Common myeloid progenitor, CD34-positive (primary cell): ENCODE measurements at regions not wholly inside any gene's neighbourhood (a gene's known extent, or its start where the extent isn't known, plus 50 kb on each side); places are given as distances from the start of the nearest gene placed in this dataset.
A peak's percentile ranks its signal among the peaks of the same experiment; 100 is the strongest.

ENCODE experiments used
- CTCF ChIA-PET: fragments of 350-600 bp; sonication (Branson Sonifier 250); formaldehyde crosslinking; loops from one replicate; lab custom pipeline; 2021; ENCODE audit warnings: antibody characterized with exemption; lab: Charles Lee
- POLR2A ChIA-PET: fragments of 350-600 bp; sonication (Branson Sonifier 250); formaldehyde crosslinking; loops from one replicate; lab custom pipeline; 2021; ENCODE audit warnings: antibody characterized with exemption; lab: Charles Lee
- DNase-seq, 3 donors: peaks; one replicate each; pipeline versions ENCODE4 v3.0.0 to v3.0.0-alpha.2; 2013
- H3K27ac ChIP-seq, 2 experiments: 1 replicate in 1 of 2; 2 replicates in 1 of 2; pipeline ENCODE4 v1.7.0; 2013; ENCODE audit warnings: inconsistent platforms in 2 of 2, low read length in 2 of 2, mild to moderate bottlenecking in 2 of 2, low read depth in 1 of 2, moderate library complexity in 1 of 2; ENCODE audit not compliant: severe bottlenecking in 2 of 2, insufficient read depth in 1 of 2, poor library complexity in 1 of 2
- H3K27me3 ChIP-seq, 5 experiments: replicated peaks in 2 of 5; 1 replicate in 3 of 5; 2 replicates in 2 of 5; pipeline versions ENCODE4 v1.6.1 to v1.7.0; 2013; ENCODE audit warnings: low read length in 4 of 5, mild to moderate bottlenecking in 2 of 5, moderate library complexity in 2 of 5, inconsistent platforms in 1 of 5; ENCODE audit not compliant: insufficient read depth in 5 of 5, control insufficient read depth in 4 of 5
- H3K36me3 ChIP-seq, 4 experiments: 1 replicate in 2 of 4; 2 replicates in 2 of 4; pipeline versions ENCODE4 v1.6.1 to v1.7.0; 2013; ENCODE audit warnings: low read length in 3 of 4, control low read depth in 1 of 4, mild to moderate bottlenecking in 1 of 4; ENCODE audit not compliant: control insufficient read depth in 4 of 4, insufficient read depth in 4 of 4
- H3K4me1 ChIP-seq, 4 experiments: 1 replicate in 3 of 4; 2 replicates in 1 of 4; pipeline versions ENCODE4 v1.6.1 to v1.7.1; 2013; ENCODE audit warnings: low read length in 3 of 4, mild to moderate bottlenecking in 3 of 4, control low read depth in 1 of 4, inconsistent platforms in 1 of 4, moderate library complexity in 1 of 4; ENCODE audit not compliant: control insufficient read depth in 4 of 4, insufficient read depth in 4 of 4; ENCODE audit errors: control extremely low read depth in 1 of 4
- H3K4me3 ChIP-seq, 7 experiments: 1 replicate in 4 of 7; 2 replicates in 3 of 7; pipeline versions ENCODE4 v1.5.1 to v1.7.0; 2013; ENCODE audit warnings: mild to moderate bottlenecking in 7 of 7, low read length in 6 of 7, moderate library complexity in 6 of 7, inconsistent platforms in 2 of 7, low read depth in 2 of 7, control low read depth in 1 of 7; ENCODE audit not compliant: insufficient read depth in 4 of 7, control insufficient read depth in 1 of 7; ENCODE audit errors: extremely low read depth in 1 of 7
- H3K9me3 ChIP-seq, 5 experiments: 1 replicate in 4 of 5; 2 replicates in 1 of 5; pipeline versions ENCODE4 v1.6.1 to v1.7.1; 2013; ENCODE audit warnings: low read length in 4 of 5, mild to moderate bottlenecking in 2 of 5, inconsistent platforms in 1 of 5, low read depth in 1 of 5, moderate library complexity in 1 of 5; ENCODE audit not compliant: control insufficient read depth in 4 of 5, insufficient read depth in 2 of 5; ENCODE audit errors: control extremely low read depth in 1 of 5
- WGBS: methylation state at CpG from one replicate; pipeline ENCODE4 v1.1.5; 2013; ENCODE audit not compliant: insufficient coverage; 5-methylcytosine and 5-hydroxymethylcytosine counted together

GRCh38 chr14:26213846-26214575 is 383.8 kb downstream of the NOVA1 start:
- CTCF ChIA-PET = no interaction called here
- H3K4me1 ChIP-seq = no peaks in the 10 kb centered on the region
- H3K27me3 ChIP-seq = peaks cover 7 to 83% (median 42%) of the 10 kb centered on the region in 5 experiments
- no peak overlapping the region for H3K4me3 ChIP-seq
- DNase-seq = no peak
- H3K9me3 ChIP-seq = peaks cover 0 to 5% (median 3%) of the 10 kb centered on the region in 5 experiments
- no CpG with 5 or more reads among the region's 1 CpG for WGBS
- H3K27ac ChIP-seq = no peak overlapping the region
- H3K36me3 ChIP-seq = no peaks in the 10 kb centered on the region
- POLR2A ChIA-PET = no interaction called here

- WGBS = no CpG with 5 or more reads among the region's 2 CpGs
- no peak overlapping the region for H3K4me3 ChIP-seq
- no peaks in the 10 kb centered on the region for H3K36me3 ChIP-seq
- peaks cover 0 to 3% (median 0%) of the 10 kb centered on the region in 5 experiments for H3K9me3 ChIP-seq
- CTCF ChIA-PET = interaction anchor here (1.0 kb wide), 1 partner anchor 11 kb away, joined by 3 read pairs; no protein-coding TSS in a partner anchor
- H3K27ac ChIP-seq = no peak overlapping the region
- POLR2A ChIA-PET = interaction anchor here (1.2 kb wide), 1 partner anchor 18 kb away, joined by 3 read pairs; no protein-coding TSS in a partner anchor
- H3K27me3 ChIP-seq = peaks cover 30 to 91% (median 45%) of the 10 kb centered on the region in 5 experiments
- H3K4me1 ChIP-seq = peaks cover 0 to 6% (median 3%) of the 10 kb centered on the region in 4 experiments
- DNase-seq = no peak
Observed at GRCh38 chr14:26209699-26210098, 388.1 kb downstream of the NOVA1 start.

GRCh38 chr14:26206640-26207039 is 391.2 kb downstream of the NOVA1 start:
- H3K9me3 ChIP-seq = peaks cover 0 to 3% (median 0%) of the 10 kb centered on the region in 5 experiments
- POLR2A ChIA-PET = no interaction called here
- no peak overlapping the region for H3K4me3 ChIP-seq
- no peaks in the 10 kb centered on the region for H3K36me3 ChIP-seq
- WGBS = no CpG with 5 or more reads among the region's 2 CpGs
- DNase-seq = no peak
- peaks cover 0 to 10% (median 3%) of the 10 kb centered on the region in 4 experiments for H3K4me1 ChIP-seq
- H3K27me3 ChIP-seq = peaks cover 25 to 96% (median 52%) of the 10 kb centered on the region in 5 experiments
- CTCF ChIA-PET = no interaction called here
- H3K27ac ChIP-seq = no peak overlapping the region

GRCh38 chr14:26204728-26205479 is 392.9 kb downstream of the NOVA1 start:
- under 1% methylated on average over 37 of the region's 48 CpGs for WGBS
- no peak overlapping the region for H3K27ac ChIP-seq

GRCh38 chr14:26204366-26204727 is 393.5 kb downstream of the NOVA1 start:
- CTCF ChIA-PET = no interaction called here
- WGBS = 14% methylated on average over 3 of the region's 5 CpGs
- POLR2A ChIA-PET = no interaction called here
- no peak for DNase-seq
- H3K4me3 ChIP-seq = peak overlapping the region in 1 of 7 experiments; percentile 25
- no peaks in the 10 kb centered on the region for H3K36me3 ChIP-seq
- H3K4me1 ChIP-seq = peaks cover 0 to 10% (median 3%) of the 10 kb centered on the region in 4 experiments
- H3K27me3 ChIP-seq = peaks cover 23 to 88% (median 44%) of the 10 kb centered on the region in 5 experiments
- no peak overlapping the region for H3K27ac ChIP-seq
- H3K9me3 ChIP-seq = no peaks in the 10 kb centered on the region

More at GRCh38 chr14:26204728-26205479, 392.9 kb downstream of the NOVA1 start:
- ChIA-PET CTCF (interaction anchor here (0.7 kb wide), 1 partner anchor 34 kb away, joined by 3 read pairs; no protein-coding TSS in a partner anchor), POLR2A (interaction anchor here (0.8 to 1.1 kb wide), 2 partner anchors 17 to 56 kb away, joined by 3 to 4 read pairs; no protein-coding TSS in a partner anchor)
- no peaks in the 10 kb centered on the region for H3K9me3 ChIP-seq
- no peaks in the 10 kb centered on the region for H3K36me3 ChIP-seq
- peaks cover 25 to 92% (median 45%) of the 10 kb centered on the region in 5 experiments for H3K27me3 ChIP-seq
- DNase-seq = peak in 2 of 3 donors; percentile 37 to 48
- peak overlapping the region in 1 of 7 experiments; percentile 25 for H3K4me3 ChIP-seq
- H3K4me1 ChIP-seq = peaks cover 0 to 10% (median 3%) of the 10 kb centered on the region in 4 experiments

GRCh38 chr14:26200687-26201086 is 397.1 kb downstream of the NOVA1 start:
- no CpG with 5 or more reads among the region's 3 CpGs for WGBS
- Histone ChIP-seq H3K27ac (no peak overlapping the region), H3K4me1 (peaks cover 0 to 10% (median 3%) of the 10 kb centered on the region in 4 experiments), H3K9me3 (no peaks in the 10 kb centered on the region), H3K27me3 (peaks cover 8 to 90% (median 48%) of the 10 kb centered on the region in 5 experiments), H3K36me3 (no peaks in the 10 kb centered on the region), H3K4me3 (no peak overlapping the region)
- ChIA-PET CTCF (no interaction called here), POLR2A (no interaction called here)
- no peak for DNase-seq
